Uterus (tissue), 3 donors: ENCODE measurements at regions not wholly inside any gene's neighbourhood (a gene's known extent, or its start where the extent isn't known, plus 50 kb on each side); places are given as distances from the start of the nearest gene placed in this dataset.

Experiments
- DNase-seq, 2 donors: peaks; one replicate each; pipeline ENCODE4 v3.0.0-alpha.2; 2019 to 2020
- H3K27ac ChIP-seq, 2 donors: fragments of 200-600 bp; sonication (generic); 1 replicate in 1 of 2; 2 replicates in 1 of 2; pipeline ENCODE4 v1.5.1; 2016 to 2018
- H3K27me3 ChIP-seq, 2 donors: fragments of 200-600 bp; sonication (generic); one replicate each; pipeline ENCODE4 v1.5.1; 2018 to 2019; ENCODE audit warnings: control low read depth in 1 of 2
- H3K36me3 ChIP-seq, 2 donors: fragments of 200-600 bp; sonication (generic); one replicate each; pipeline ENCODE4 v1.5.1; 2019; ENCODE audit warnings: control low read depth in 1 of 2
- H3K4me1 ChIP-seq, 2 donors: fragments of 200-600 bp; sonication (generic); one replicate each; pipeline ENCODE4 v1.5.1; 2018 to 2019; ENCODE audit warnings: control low read depth in 1 of 2
- H3K4me3 ChIP-seq, 2 donors: fragments of 200-600 bp; sonication (generic); 1 replicate in 1 of 2; 2 replicates in 1 of 2; pipeline ENCODE4 v1.5.1; 2018 to 2019; ENCODE audit warnings: mild to moderate bottlenecking in 1 of 2
- H3K9me3 ChIP-seq, 2 donors: fragments of 200-600 bp; sonication (generic); one replicate each; pipeline ENCODE4 v1.5.1; 2019; ENCODE audit warnings: control low read depth in 1 of 2
- CTCF ChIP-seq, 4 experiments: fragments of 200-600 bp in 2 of 4; fragments of 450-650 bp in 2 of 4; sonication (generic) in 2 of 4; IDR thresholded peaks; one replicate each; pipeline ENCODE4 v1.5.1; 2016 to 2019; ENCODE audit warnings: antibody characterized with exemption in 4 of 4, mild to moderate bottlenecking in 2 of 4, moderate library complexity in 1 of 4
- POLR2A ChIP-seq, 2 donors: fragments of 450-650 bp; IDR thresholded peaks; one replicate each; pipeline ENCODE4 v1.6.1; 2016; ENCODE audit warnings: antibody characterized with exemption in 2 of 2, mild to moderate bottlenecking in 1 of 2, moderate library complexity in 1 of 2
- intact Hi-C: fragments of 100-400 bp; cut with DNase I; formaldehyde crosslinking; loops from one replicate; pipeline ENCODE4 v1.15.1; 2023; ENCODE audit warnings: low total_unique reads
- donor health status: DM: yes; HTN: yes; CAD: no.

- H3K9me3 ChIP-seq = no peaks in the 10 kb centered on the region
- H3K4me1 ChIP-seq = no peaks in the 10 kb centered on the region
- intact Hi-C loops = no loop called here
- H3K27me3 ChIP-seq = no peaks in the 10 kb centered on the region
- H3K27ac ChIP-seq = no peak overlapping the region
- no peaks in the 10 kb centered on the region for H3K36me3 ChIP-seq
- no peak for DNase-seq
- TF ChIP-seq CTCF (IDR thresholded peaks at IDR 0.05) = no peak
- TF ChIP-seq POLR2A (IDR thresholded peaks at IDR 0.05) = no peak
- H3K4me3 ChIP-seq = no peak overlapping the region
Observed at GRCh38 chr7:41803569-41803968, 100.7 kb upstream of the INHBA start.

GRCh38 chr7:41796331-41796730 is 93.4 kb upstream of the INHBA start:
- Histone ChIP-seq H3K4me1 (no peaks in the 10 kb centered on the region), H3K9me3 (no peaks in the 10 kb centered on the region), H3K36me3 (no peaks in the 10 kb centered on the region), H3K4me3 (no peak overlapping the region), H3K27ac (no peak overlapping the region), H3K27me3 (no peaks in the 10 kb centered on the region)
- intact Hi-C loops = no loop called here
- no peak for TF ChIP-seq POLR2A (IDR thresholded peaks at IDR 0.05)
- TF ChIP-seq CTCF (IDR thresholded peaks at IDR 0.05) = no peak
- no peak for DNase-seq

- no peak overlapping the region for H3K27ac ChIP-seq
- no peak for TF ChIP-seq CTCF (IDR thresholded peaks at IDR 0.05)
- no peak for TF ChIP-seq POLR2A (IDR thresholded peaks at IDR 0.05)
- H3K27me3 ChIP-seq = no peaks in the 10 kb centered on the region
- no peaks in the 10 kb centered on the region for H3K4me1 ChIP-seq
- intact Hi-C loops = no loop called here
- no peaks in the 10 kb centered on the region for H3K36me3 ChIP-seq
- no peak for DNase-seq
- H3K4me3 ChIP-seq = no peak overlapping the region
- no peaks in the 10 kb centered on the region for H3K9me3 ChIP-seq
Observed at GRCh38 chr7:41795276-41795833, 92.5 kb upstream of the INHBA start.

- no peaks in the 10 kb centered on the region for H3K9me3 ChIP-seq
- no peaks in the 10 kb centered on the region for H3K27me3 ChIP-seq
- DNase-seq = no peak
- no peak overlapping the region for H3K4me3 ChIP-seq
- intact Hi-C loops = no loop called here
- no peak overlapping the region for H3K27ac ChIP-seq
- no peaks in the 10 kb centered on the region for H3K36me3 ChIP-seq
- no peak for TF ChIP-seq CTCF (IDR thresholded peaks at IDR 0.05)
- TF ChIP-seq POLR2A (IDR thresholded peaks at IDR 0.05) = no peak
- no peaks in the 10 kb centered on the region for H3K4me1 ChIP-seq
Observed at GRCh38 chr7:41793556-41793955, 90.7 kb upstream of the INHBA start.

- no peak for TF ChIP-seq POLR2A (IDR thresholded peaks at IDR 0.05)
- no peak for TF ChIP-seq CTCF (IDR thresholded peaks at IDR 0.05)
- H3K27ac ChIP-seq = no peak overlapping the region
- H3K4me3 ChIP-seq = no peak overlapping the region
- H3K9me3 ChIP-seq = no peaks in the 10 kb centered on the region
- no peaks in the 10 kb centered on the region for H3K27me3 ChIP-seq
- intact Hi-C loops = no loop called here
- H3K36me3 ChIP-seq = no peaks in the 10 kb centered on the region
- DNase-seq = no peak
- H3K4me1 ChIP-seq = no peaks in the 10 kb centered on the region
Observed at GRCh38 chr7:41792120-41792519, 89.2 kb upstream of the INHBA start.
